Head of caudate nucleus (tissue), 42 donors: ENCODE measurements at regions not wholly inside any gene's neighbourhood (a gene's known extent, or its start where the extent isn't known, plus 50 kb on each side); places are given as distances from the start of the nearest gene placed in this dataset.
"Not testable (repeated sequence)": the region's sequence is repeated elsewhere in the genome, so short reads cannot be mapped to it uniquely, and the experiment has no call there.

Source experiments
- DNase-seq, 42 donors: peaks; one replicate each; pipeline versions ENCODE4 v3.0.0 to v3.0.0-alpha.2; 2020 to 2021; ENCODE audit warnings: mixed read lengths in 7 of 42
- intact Hi-C: fragments of 100-400 bp; cut with DNase I; formaldehyde crosslinking; loops from one replicate; pipeline ENCODE4 v1.15.0; 2022

DNA sequence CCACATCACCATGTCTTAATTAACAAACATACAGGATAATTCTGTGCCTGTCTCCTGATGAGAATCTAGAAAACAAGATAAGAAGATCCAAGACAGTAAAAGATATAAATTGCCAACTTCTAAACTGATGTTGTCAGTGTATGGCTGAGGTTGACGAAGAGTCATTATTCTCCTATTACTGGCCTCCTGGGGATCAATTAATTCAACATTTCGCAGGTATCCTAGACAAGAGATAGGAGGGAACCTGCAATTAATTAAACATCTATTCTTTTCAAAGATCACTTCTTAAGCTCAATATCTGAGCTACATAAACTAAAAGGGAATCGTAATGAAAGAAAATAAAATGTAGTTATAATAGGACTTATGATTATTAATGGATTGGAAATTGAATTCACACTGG lies 232.0 kb upstream of the GRIA1 start:
- intact Hi-C loops = no loop called here
- DNase-seq = no peak

- intact Hi-C loops = no loop called here
- no peak for DNase-seq
Observed at GRCh38 chr5:153267506-153267905, 223.0 kb upstream of the GRIA1 start.

DNA sequence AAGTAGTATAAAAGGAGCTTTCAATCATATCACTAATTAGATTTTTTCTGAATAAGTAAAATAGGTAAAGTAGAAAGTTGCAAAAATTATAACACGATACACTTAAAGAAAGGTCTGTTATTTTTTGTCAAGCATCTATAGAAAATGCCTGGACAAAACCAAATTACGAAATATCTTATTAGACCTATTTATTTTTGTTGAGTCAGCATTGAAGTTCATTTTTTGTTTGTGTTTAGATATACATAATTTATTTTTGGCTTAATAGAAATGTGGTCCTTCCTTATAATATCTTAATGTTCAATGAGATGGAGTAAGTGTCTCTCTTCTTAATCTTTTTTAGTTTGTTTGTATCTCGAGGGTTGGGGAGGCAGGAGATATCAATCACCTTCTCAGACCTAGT lies 214.8 kb upstream of the GRIA1 start:
- DNase-seq = no peak
- intact Hi-C loops = no loop called here

DNA sequence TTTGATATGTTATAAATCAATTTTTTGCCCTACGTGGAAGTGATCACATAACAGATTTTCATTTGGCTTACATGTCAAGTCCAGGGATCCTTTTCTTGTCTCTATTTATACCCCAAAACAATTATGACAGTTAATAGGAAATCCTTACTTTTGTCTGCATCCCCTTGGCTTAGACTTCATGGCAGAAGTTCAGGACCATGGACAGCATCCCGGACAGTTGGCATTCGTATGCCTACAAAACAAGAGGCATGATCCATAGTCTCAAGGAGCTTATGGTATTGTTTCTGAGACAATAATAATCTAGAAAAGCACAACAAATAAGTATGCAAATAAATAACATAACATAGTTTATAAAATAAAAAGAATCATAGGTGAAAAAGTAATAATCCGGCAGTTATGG lies 214.3 kb upstream of the GRIA1 start:
- intact Hi-C loops = no loop called here

GRCh38 chr5:153296251-153296844 lies 194.1 kb upstream of the GRIA1 start:
- intact Hi-C loops = not testable (repeated sequence)

More for the DNA sequence above, 214.3 kb upstream of the GRIA1 start:
- peak in 9 of 42 donors; percentile 9 to 54 (median 18) for DNase-seq

DNA sequence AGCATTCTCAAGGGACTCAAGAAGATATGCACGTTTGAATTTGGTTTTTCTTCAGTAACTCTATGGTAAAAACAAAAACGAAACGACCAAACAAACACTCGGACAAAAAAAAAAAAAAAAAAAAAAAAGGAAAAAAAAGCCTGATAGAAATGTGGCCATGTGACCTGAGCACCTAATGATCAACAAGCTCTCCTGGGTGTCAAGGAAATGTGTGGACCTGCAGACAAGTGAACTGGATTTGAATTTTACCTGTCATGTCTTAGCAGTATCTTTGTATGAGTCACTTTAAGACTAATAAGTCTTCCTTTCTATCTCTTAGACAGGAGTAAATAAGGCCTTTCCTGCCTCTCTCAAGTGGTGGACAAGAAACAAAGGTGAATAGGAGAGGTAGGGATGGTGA lies 190.6 kb upstream of the GRIA1 start:
- peak in 19 of 42 donors; percentile 6 to 67 (median 20) for DNase-seq
- intact Hi-C loops = no loop called here

More at GRCh38 chr5:153296251-153296844, 194.1 kb upstream of the GRIA1 start:
- DNase-seq = not testable (repeated sequence)

DNA sequence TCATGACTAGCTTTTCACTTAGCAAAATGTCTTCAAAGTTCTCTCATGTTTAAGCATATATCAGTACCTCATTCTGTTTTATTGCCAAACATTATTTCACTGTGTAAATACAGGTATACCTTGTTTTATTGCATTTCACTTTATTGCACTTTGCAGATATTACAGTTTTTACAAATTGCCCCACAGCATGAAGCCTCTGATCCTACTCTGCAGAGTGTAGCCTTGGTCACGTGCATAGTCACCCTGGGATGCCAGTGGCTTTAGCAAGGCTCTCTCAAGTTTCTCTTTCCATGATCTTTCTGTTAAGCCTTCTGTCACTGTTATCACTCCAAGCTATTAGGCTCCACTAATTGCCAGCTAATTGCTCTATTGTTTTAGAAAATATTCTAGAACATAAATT lies 182.2 kb upstream of the GRIA1 start:
- intact Hi-C loops = no loop called here
- no peak for DNase-seq

GRCh38 chr5:153318556-153318955 lies 171.9 kb upstream of the GRIA1 start:
- DNase-seq = no peak
- intact Hi-C loops = no loop called here

DNA sequence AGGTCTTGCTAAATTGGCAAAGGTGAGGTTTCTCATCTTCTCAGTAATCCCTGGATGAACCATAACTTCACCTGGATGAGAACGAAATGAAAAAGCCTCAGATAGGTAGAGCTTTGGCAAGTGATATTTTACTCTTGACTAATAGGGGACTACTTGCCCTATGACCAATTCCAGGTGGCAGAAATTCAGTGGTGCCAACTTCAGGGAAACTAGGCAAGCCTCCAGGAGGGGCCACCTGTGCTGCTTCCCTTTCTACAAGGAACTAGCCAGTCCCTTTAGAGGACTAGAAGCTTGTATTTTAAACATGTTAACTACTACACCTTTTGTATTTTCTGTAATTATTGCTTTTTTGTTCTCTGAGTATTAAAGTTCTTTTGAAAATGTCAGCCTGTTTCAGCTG lies 169.0 kb upstream of the GRIA1 start:
- intact Hi-C loops = no loop called here
- DNase-seq = no peak

DNA sequence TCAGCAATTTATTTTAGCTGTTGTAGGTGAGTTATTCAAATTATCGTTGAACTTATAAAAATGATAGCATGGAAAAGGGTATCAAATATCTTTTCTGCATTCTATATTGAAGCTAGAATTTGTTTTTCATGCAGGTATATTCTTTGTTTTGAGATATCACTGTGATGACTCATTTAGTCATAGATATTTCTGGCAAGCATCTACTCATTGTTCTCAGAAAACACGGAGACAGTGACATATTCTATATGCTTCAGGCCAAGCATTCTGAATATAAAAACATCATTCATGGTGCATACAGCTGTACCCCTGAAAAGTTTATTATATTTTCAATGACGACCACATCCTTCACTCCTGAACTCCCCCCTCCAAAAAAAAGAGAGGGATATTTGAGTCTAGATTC lies 150.3 kb upstream of the GRIA1 start:
- intact Hi-C loops = no loop called here
- DNase-seq = no peak

- intact Hi-C loops = no loop called here
- DNase-seq = no peak
Observed at GRCh38 chr5:153340738-153341137, 149.7 kb upstream of the GRIA1 start.

DNA sequence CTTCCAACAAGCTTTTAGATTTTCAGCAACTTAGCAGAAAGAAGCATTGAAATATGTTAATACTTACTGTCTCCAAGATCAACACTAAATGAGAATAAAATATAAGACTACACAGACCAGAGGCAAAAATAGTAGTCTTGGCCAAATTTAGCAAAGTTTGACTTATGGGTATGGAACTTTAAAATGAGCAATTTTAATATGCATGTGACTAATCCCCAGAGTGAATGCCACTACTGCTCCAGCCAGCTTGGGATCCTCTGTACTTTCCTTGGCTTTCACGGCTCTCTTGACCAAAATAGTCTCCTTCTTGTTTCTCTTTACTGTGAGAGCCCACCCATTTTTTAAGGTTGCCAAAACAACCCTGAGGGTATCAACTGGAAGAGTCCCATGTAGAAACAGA lies 148.0 kb upstream of the GRIA1 start:
- DNase-seq = no peak
- intact Hi-C loops = no loop called here

DNA sequence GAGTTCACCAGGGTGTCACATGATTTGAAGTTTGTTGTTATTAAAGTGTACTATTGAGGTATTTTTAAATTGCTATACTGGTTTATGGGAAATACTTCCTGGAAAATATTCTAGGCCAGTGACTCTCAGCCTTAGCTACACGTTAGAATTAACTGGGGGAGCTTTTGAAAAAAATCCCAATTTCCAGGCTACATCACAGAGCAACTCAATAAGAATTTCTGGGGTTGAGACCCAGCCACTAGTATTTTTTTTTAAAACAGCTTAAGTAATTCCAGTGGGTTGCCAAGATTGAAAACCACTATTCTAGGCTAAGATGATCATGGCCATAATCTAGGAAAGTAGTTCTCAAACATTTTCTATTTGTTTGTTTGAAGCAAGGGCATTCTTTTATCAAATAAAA lies 142.9 kb upstream of the GRIA1 start:
- intact Hi-C loops = no loop called here
- DNase-seq = no peak

DNA sequence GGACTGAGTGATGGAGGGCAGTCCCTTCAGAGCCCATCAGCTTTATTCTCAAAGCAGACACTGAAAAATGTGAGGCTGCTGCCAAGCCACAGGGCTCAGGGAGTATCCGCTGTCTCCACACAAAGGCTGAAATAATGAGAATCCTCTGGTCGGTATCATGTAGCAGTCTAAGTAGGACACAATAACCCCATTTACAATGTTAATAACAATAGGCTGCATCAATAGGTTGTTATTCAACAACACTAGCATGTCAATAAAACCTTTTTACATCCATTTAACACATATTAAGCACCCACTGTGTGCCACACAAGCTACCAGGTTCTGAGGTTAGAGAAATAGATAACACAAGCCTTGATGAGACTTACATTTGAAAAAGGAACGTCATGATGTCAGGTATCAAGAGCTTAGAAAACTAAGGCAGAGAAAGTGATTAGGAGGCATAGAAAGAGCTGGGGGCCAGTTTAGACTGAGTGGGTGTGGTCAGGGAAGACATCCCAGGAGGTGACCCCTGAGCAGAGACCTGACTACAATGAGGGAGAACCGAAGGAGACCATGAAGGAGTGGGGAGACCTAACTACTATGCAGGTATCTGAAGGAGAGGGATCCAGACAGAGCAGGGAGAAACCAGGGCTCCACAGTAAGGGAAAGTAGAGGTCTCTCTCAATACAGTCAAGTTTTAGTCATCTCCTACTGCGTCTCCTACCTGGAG lies 140.1 kb upstream of the GRIA1 start:
- intact Hi-C loops = no loop called here
- DNase-seq = no peak

GRCh38 chr5:153352685-153353219 lies 137.7 kb upstream of the GRIA1 start:
- intact Hi-C loops = no loop called here
- peak; percentile 10 to 80 (median 56) for DNase-seq

DNA sequence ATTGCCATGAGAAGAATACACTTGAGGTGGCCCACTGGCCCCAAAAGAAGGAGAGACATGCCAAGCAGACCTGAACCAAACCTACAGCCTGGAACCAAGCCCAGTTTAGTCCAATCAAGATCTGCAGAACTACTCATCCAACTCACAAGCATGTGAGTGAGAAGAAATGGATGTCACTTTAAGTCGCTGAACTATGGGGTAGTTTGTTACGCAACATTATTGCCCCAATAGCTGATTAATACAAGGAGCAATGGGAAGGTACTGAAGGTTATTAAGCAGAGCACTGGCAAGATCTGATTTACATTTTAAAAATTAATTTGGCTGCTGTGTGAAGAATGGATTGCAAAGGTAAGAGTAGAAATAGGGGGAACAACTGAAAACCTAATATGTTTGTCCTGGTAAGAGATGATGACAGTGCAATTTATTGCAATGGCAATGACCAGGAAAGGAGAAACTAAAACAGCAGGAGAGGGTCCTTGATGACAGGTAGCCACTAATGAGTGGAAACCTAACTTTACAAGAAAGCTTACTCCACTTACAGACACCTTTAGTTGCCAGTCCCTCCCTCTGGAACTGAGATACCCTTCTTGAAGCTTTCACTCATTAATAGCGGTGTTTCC lies 132.9 kb upstream of the GRIA1 start:
- intact Hi-C loops = no loop called here
- DNase-seq = no peak

DNA sequence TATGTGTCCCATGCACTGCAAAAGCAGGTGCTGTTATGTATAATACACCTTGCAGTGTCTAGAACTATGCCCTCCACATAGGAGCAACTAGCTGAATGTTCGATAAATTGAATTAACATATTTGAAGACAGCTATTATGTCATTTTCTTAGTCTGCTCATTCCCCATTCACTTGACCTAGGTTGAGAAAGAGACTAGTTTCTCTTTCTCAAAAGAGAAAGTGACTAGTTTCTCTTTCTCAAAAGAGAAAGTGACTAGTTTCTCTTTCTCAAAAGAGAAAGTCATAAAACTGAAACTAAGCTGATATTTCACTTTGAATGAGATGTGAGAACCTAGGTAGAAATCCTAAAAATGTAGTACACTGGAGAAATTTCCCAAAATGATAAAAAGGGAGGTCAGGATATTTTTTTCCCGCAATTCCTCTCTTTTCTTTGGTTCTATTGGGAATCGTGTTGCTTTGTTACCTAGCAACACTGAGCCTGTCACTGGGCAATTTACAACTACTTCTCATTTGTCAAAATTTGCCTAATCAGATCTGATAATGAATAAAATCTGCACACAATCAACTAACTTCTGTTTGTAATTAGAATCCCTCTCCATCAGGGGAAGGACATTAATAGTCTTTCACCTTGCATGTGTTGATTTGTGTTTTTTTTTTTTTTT lies 132.0 kb upstream of the GRIA1 start:
- intact Hi-C loops = no loop called here
- no peak for DNase-seq

GRCh38 chr5:153360860-153361259 lies 129.6 kb upstream of the GRIA1 start:
- intact Hi-C loops = no loop called here
- DNase-seq = no peak

DNA sequence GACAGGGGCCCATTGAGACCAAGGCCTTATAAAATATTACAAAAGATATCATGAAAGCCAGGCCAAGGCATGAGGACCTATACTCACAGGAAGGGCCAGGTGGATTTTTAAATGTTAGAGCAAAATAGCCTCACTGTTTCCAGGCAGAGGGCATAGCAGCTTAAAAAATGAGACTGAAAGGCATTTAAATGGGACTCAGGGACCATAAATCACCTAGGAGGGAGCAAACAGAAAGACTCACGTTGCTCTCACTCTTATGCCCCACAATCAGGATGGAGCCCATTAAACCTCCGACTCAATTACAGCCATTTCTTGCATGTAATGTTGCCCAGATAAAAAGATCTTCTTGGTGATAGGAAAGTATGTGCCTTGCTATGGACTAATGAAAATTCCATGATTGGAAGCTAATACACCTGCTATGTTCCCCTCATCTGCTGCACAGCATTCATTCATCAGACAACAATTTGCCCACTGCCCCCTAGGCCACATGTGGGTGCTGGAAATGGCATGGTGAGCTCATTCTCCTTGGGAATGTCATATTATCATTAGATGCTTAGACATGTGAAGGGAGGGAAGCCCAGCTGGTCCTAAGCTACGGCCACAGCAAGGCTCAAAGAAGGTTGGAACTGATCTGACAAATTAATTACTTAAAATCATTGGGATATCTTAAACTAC lies 128.6 kb upstream of the GRIA1 start:
- intact Hi-C loops = no loop called here
- no peak for DNase-seq
